Activated CD4-positive, alpha-beta memory T cell treated with anti-CD3 and anti-CD28 coated beads, Interleukin-2, amount 10 ng/mL, durations not matched to agents 7 days and 5 days (primary cell): ENCODE measurements at regions not wholly inside any gene's neighbourhood (a gene's known extent, or its start where the extent isn't known, plus 50 kb on each side); places are given as distances from the start of the nearest gene placed in this dataset.

Source experiments
- CTCF ChIA-PET: fragments of 350-600 bp; sonication (Branson Sonifier 250); formaldehyde crosslinking; loops from one replicate; lab custom pipeline; 2021; ENCODE audit warnings: antibody characterized with exemption, inconsistent platforms; lab: Charles Lee
- POLR2A ChIA-PET: fragments of 350-600 bp; sonication (Branson Sonifier 250); formaldehyde crosslinking; loops from one replicate; lab custom pipeline; 2021; ENCODE audit warnings: antibody characterized with exemption; lab: Charles Lee
- DNase-seq: peaks from one replicate; pipeline ENCODE4 v3.0.0-alpha.2; 2020
- H3K27ac Mint-ChIP-seq: one replicate; pipeline ENCODE4 v1.8.0; 2021; ENCODE audit warnings: mild to moderate bottlenecking, mixed read lengths
- H3K27me3 Mint-ChIP-seq: one replicate; pipeline ENCODE4 v1.8.0; 2021; ENCODE audit warnings: mixed read lengths
- H3K36me3 Mint-ChIP-seq: one replicate; pipeline ENCODE4 v1.8.0; 2021; ENCODE audit warnings: low read depth, mixed read lengths
- H3K4me1 Mint-ChIP-seq: one replicate; pipeline ENCODE4 v1.8.0; 2021; ENCODE audit warnings: mixed read lengths
- H3K4me3 Mint-ChIP-seq: one replicate; pipeline ENCODE4 v1.8.0; 2021; ENCODE audit warnings: mild to moderate bottlenecking, mixed read lengths
- H3K9me3 Mint-ChIP-seq: one replicate; pipeline ENCODE4 v1.8.0; 2021; ENCODE audit warnings: mixed read lengths

- no peak for DNase-seq
- peaks cover 26% of the 10 kb centered on the region for H3K27me3 Mint-ChIP-seq
- no peak overlapping the region for H3K4me3 Mint-ChIP-seq
- POLR2A ChIA-PET = no interaction called here
- no peak overlapping the region for H3K27ac Mint-ChIP-seq
- CTCF ChIA-PET = interaction anchor here (0.6 to 1.8 kb wide), 3 partner anchors 11 to 30 kb away, joined by 3 to 9 read pairs (median 4); no protein-coding TSS in a partner anchor
- H3K4me1 Mint-ChIP-seq = no peaks in the 10 kb centered on the region
- H3K9me3 Mint-ChIP-seq = no peaks in the 10 kb centered on the region
- no peaks in the 10 kb centered on the region for H3K36me3 Mint-ChIP-seq
Measured at GRCh38 chr22:22432937-22433336, 75.6 kb downstream of the ZNF280B start.

GRCh38 chr22:22433770-22434169 lies 74.8 kb downstream of the ZNF280B start:
- H3K9me3 Mint-ChIP-seq = no peaks in the 10 kb centered on the region
- no peak overlapping the region for H3K4me3 Mint-ChIP-seq
- no peak for DNase-seq
- no peak overlapping the region for H3K27ac Mint-ChIP-seq
- ChIA-PET POLR2A (no interaction called here), CTCF (interaction anchor here (1.0 kb wide), 1 partner anchor 11 kb away, joined by 3 read pairs; no protein-coding TSS in a partner anchor)
- H3K4me1 Mint-ChIP-seq = no peaks in the 10 kb centered on the region
- H3K36me3 Mint-ChIP-seq = no peaks in the 10 kb centered on the region
- peaks cover 26% of the 10 kb centered on the region for H3K27me3 Mint-ChIP-seq
